ENCODE measurements at regions not wholly inside any gene's neighbourhood (a gene's known extent, or its start where the extent isn't known, plus 50 kb on each side); places are given as distances from the start of the nearest gene placed in this dataset.

GRCh38 chr9:108168236-108168850, 678.8 kb upstream of the KLF4 start:
- DNase-seq, result no peak

GRCh38 chr9:108167136-108167900, 677.7 kb upstream of the KLF4 start:
- DNase-seq, result no peak

GRCh38 chr9:108166519-108166918, 677.0 kb upstream of the KLF4 start:
- DNase-seq, result no peak

GRCh38 chr9:108163321-108164005, 673.9 kb upstream of the KLF4 start:
- no peak for DNase-seq

GRCh38 chr9:108162664-108163063, 673.1 kb upstream of the KLF4 start:
- peak; percentile 59 for DNase-seq

GRCh38 chr9:108161503-108161902, 671.9 kb upstream of the KLF4 start:
- no peak for DNase-seq

DNA sequence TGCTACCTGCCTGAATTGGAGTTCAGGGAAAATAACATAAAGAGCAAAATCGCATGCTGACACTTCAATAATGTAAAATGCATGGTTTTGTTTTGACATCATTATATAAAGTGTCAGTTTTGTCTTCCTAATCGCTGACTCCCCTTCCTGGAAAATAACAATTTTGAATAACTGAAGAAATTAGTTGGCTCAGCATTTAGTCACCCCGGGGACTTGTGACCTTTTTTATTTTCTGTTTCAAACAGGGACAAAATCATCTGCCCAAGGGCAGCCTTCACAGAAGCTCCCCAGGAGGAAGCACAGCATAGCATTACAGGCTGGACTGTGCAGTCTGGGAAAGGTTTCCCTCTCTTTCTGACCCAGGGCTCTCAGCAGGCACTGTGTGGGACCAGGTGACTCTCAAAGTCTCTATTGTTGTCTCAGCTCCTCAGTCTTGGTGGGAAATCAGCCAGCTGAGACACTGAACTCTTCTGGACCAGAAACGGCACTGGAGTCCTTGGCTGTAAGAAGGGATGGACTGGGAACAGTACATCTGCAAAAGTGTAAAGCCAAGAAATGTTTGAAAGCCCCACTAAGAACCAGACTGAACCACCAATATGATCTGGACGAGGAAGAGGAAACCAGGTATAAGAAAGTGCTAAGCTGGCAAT, 671.3 kb upstream of the KLF4 start:
- no peak for DNase-seq

DNA sequence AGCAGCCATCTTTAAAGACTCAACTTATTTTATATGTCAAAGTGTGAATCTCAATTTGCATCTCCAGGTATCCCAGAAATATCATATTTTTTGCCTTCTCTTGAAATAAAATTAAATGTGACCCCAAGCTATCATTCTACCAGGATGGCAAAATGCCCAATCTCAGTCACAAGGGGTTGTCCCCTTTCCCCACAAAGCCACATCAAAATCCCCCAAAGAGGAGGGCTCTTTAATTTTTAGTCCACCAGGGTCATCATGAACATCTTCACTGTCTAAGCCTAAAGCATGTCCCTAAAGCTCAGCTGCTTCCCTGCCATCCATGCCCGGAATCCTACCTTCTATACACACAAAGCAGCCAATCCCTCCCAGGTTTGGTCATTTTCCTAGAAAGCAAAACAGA, 670.5 kb upstream of the KLF4 start:
- no peak for DNase-seq

GRCh38 chr9:108158236-108158995, 668.8 kb upstream of the KLF4 start:
- no peak for DNase-seq

DNA sequence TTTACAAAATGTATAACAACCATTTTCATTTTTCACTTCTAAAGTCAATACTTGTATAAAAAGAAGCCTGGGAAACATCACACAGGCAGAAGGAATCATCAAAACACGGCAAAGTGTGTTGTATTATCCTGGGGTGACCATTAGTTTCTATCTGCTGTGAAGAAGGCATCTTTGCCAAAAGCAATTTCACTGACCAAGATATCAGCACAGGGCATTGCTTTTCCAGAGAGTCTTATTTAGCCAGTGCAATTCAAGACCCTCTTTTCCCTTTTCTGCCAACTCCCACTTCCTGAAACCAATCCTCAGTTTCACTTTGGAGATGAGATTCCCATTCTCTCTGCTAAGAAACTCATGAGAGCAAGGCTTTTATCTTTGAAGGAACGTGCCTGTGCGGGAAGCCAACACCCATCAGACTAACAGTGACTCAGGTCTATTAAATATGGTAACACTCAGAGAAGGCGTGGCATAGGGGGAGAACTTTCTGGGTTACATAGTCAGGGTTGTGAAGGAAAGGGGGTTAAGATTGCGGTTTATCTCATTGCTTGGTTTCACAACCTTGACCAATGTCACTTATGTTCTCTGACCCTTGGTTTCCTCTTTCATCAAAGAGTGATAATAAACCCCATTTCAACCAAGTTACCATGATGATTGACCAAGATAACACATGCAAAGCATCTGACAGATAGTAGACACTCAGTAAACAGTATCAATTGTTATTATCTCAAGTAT, 666.9 kb upstream of the KLF4 start:
- DNase-seq, result no peak

DNA sequence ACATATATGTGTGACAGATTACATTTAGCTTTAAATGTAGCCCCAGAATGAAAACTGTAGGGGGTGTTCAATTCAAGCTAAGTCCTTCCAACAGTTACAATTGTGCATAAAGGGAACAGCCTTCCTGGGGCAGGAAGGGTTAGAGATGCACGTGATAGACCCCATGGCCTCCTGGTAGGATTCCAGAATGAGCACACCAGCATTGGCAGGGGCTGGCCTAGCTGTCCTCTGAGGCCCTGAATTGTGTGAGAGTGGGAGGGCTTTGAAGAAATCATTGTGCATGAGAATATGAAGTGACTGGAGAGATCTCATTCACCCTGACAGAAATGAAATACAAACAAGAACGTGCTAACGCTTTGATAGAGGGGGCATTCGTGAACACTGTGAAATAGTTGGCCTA, 663.8 kb upstream of the KLF4 start:
- DNase-seq, result no peak

- DNase-seq, result peak; percentile 51
Measured at GRCh38 chr9:108150736-108151586, 661.4 kb upstream of the KLF4 start.

DNA sequence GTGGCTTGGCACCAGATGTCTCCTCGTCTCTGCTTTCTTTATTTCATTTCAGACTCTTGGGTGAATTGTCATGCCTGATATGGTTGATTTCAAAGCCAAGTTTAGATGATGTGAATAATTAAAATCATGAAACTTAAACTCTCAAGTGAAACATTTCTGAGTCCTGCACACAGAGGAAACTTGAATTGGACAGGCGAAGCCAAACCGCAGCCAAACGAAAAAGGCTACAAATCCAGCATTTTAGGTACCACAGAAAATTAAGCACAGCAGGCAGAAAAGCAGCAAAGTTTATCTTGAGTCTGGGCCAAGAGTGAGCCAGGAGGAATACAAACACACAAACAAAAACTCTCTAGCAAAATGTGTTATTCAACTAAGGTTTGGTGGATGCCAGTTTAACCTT, 659.8 kb upstream of the KLF4 start:
- no peak for DNase-seq

DNA sequence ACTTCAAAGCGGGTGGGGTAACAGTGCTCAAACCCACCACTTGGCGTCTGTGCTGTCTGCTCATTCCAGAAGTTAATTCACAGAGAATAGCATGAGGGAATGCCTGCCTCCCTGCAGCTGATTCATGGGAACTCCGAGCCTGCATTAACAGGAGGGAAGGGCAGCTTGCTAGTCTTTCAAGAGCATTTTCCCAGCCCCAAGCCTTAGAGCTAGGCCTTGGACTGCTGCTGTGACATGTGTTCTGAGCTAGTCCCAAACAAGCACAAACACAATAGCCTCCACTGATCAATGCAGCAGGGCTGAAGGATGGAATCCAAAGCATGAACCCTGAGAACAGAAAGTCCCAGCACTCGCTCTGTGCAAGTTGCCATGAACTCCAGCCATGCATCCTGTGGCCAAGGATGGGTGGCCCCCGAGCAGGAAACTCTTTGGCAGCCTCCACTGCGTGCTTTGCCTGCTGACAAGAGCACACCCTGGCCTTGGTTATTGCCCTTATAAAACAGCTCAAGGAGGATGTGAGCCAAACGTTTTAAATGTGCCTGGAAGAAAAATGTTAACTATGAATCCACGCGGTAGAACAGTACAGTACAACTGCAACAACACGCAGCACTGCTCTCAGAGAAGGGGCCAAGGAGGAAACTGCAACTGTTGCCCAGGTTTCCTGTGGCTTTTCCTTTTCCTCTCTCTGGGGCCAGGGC, 653.1 kb upstream of the KLF4 start:
- DNase-seq, result peak; percentile 93

- no peak for DNase-seq
Measured at GRCh38 chr9:108142142-108142503, 652.6 kb upstream of the KLF4 start.

- no peak for DNase-seq
Measured at GRCh38 chr9:108139900-108140299, 650.3 kb upstream of the KLF4 start.

DNA sequence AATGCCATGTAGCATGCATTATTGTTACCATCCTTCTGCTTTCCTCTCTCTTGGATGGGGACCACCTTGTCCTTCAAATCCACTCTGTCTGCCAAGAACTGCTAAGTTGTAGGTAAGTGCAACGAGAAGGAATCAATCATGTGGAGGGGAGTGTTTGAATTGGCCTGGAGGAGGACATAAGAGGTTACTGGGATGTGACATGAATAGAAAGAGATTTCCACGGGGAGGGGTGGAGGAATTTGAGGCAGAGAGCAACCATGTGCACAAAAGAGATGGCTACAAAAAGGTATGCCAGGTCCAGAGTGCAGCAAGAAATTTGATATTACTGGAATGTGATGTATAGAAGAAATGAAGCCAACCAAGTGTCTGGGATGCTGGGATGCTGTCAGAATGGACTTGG, 648.9 kb upstream of the KLF4 start:
- DNase-seq, result no peak

- no peak for DNase-seq
Measured at GRCh38 chr9:108136656-108137055, 647.1 kb upstream of the KLF4 start.

- no peak for DNase-seq
Measured at GRCh38 chr9:108134486-108135128, 645.0 kb upstream of the KLF4 start.

DNA sequence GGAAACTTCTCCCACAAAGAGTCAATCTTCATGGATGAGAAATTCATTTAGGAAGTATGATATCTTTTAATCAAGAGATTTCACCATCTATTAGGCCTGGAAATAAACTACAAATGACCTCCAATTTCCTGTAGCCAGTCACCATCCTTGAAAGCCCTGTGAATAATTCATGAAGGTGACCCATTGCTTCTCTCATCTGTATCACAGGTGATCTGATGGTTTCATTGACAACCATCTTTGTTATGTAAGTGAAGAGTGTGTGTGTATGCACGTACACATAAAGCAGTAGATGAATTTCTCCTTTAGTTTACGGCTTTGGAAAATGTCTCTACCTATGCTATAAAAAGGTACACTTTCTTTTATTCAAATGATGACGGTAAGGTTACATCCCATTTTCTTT, 644.1 kb upstream of the KLF4 start:
- no peak for DNase-seq
